HG02610 (cell line): ENCODE measurements at regions not wholly inside any gene's neighbourhood (a gene's known extent, or its start where the extent isn't known, plus 50 kb on each side); places are given as distances from the start of the nearest gene placed in this dataset.
"Not testable (repeated sequence)": the region's sequence is repeated elsewhere in the genome, so short reads cannot be mapped to it uniquely, and the experiment has no call there.

Experiments
- ATAC-seq: cut with Tn5 transposase; IDR thresholded peaks from one replicate; pipeline ENCODE4 v1.9.1; 2021; ENCODE audit warnings: mild to moderate bottlenecking, moderate library complexity; ENCODE audit not compliant: unreplicated experiment

GRCh38 chr18:54433368-54433767 is 75.7 kb downstream of the C18orf54 start:
- no peak for ATAC-seq

- ATAC-seq: no peak
These were observed 76.2 kb downstream of the C18orf54 start for GRCh38 chr18:54433857-54434256.

GRCh38 chr18:54434453-54434852 is 76.7 kb downstream of the C18orf54 start:
- no peak for ATAC-seq

- ATAC-seq: no peak
These were observed 78.8 kb downstream of the C18orf54 start for GRCh38 chr18:54436501-54436900.

GRCh38 chr18:54440292-54440691 is 82.6 kb downstream of the C18orf54 start:
- no peak for ATAC-seq

- ATAC-seq: peak; percentile 93
These were observed 86.7 kb downstream of the C18orf54 start for GRCh38 chr18:54444319-54444914.

- no peak for ATAC-seq
These were observed 96.3 kb downstream of the C18orf54 start for GRCh38 chr18:54453996-54454395.

- no peak for ATAC-seq
These were observed 107.8 kb downstream of the C18orf54 start for GRCh38 chr18:54465502-54465901.

GRCh38 chr18:54466248-54467005 is 108.7 kb downstream of the C18orf54 start:
- no peak for ATAC-seq

GRCh38 chr18:54479365-54479764 is 111.7 kb upstream of the DYNAP start:
- ATAC-seq: no peak

GRCh38 chr18:54480616-54481015 is 110.4 kb upstream of the DYNAP start:
- no peak for ATAC-seq

- not testable (repeated sequence) for ATAC-seq
These were observed 88.6 kb upstream of the DYNAP start for GRCh38 chr18:54502451-54502850.

GRCh38 chr18:54503131-54503894 is 87.7 kb upstream of the DYNAP start:
- no peak for ATAC-seq

- no peak for ATAC-seq
These were observed 84.4 kb upstream of the DYNAP start for GRCh38 chr18:54506516-54507261.

- ATAC-seq: no peak
These were observed 81.3 kb upstream of the DYNAP start for GRCh38 chr18:54509793-54510192.

GRCh38 chr18:54515149-54515548 is 75.9 kb upstream of the DYNAP start:
- no peak for ATAC-seq

- no peak for ATAC-seq
These were observed 73.5 kb upstream of the DYNAP start for GRCh38 chr18:54517521-54517920.

GRCh38 chr18:54521846-54522245 is 69.2 kb upstream of the DYNAP start:
- no peak for ATAC-seq

GRCh38 chr18:54528942-54529376 is 62.1 kb upstream of the DYNAP start:
- no peak for ATAC-seq

- no peak for ATAC-seq
These were observed 61.6 kb upstream of the DYNAP start for GRCh38 chr18:54529444-54529843.

- ATAC-seq: no peak
These were observed 60.8 kb upstream of the DYNAP start for GRCh38 chr18:54530285-54530684.
